ENCODE measurements at regions not wholly inside any gene's neighbourhood (a gene's known extent, or its start where the extent isn't known, plus 50 kb on each side); places are given as distances from the start of the nearest gene placed in this dataset.

GRCh38 chr4:174135530-174135929 lies 147.9 kb downstream of the FBXO8 start:
- H3K27me3 ChIP-seq: no peaks in the 10 kb centered on the region
- TF ChIP-seq CTCF (IDR thresholded peaks at IDR 0.05) (no peak), POLR2A (IDR thresholded peaks at IDR 0.05) (no peak)
- intact Hi-C loops (cut with DNase I): no loop called here
- no peak for DNase-seq
- H3K4me3 ChIP-seq: no peak overlapping the region
- H3K36me3 ChIP-seq (replicated peaks in 1 of 2): no peaks in the 10 kb centered on the region
- 33 to 56% (median 40%) methylated on average over 1 of the region's 1 CpG for WGBS, 4 donors
- H3K9me3 ChIP-seq (replicated peaks in 1 of 3): no peaks in the 10 kb centered on the region
- H3K27ac ChIP-seq: peak overlapping the region in 1 of 5 donors; percentile 43
- no peaks in the 10 kb centered on the region for H3K4me1 ChIP-seq (replicated peaks in 1 of 2)

GRCh38 chr4:174134361-174134760 lies 149.1 kb downstream of the FBXO8 start:
- H3K36me3 ChIP-seq (replicated peaks in 1 of 2): no peaks in the 10 kb centered on the region
- no peak overlapping the region for H3K4me3 ChIP-seq
- DNase-seq: no peak
- no peak overlapping the region for H3K27ac ChIP-seq
- no peaks in the 10 kb centered on the region for H3K9me3 ChIP-seq (replicated peaks in 1 of 3)
- 87 to 98% (median 92%) methylated on average over 2 of the region's 2 CpGs for WGBS, 4 donors
- TF ChIP-seq CTCF (IDR thresholded peaks at IDR 0.05) (no peak), POLR2A (IDR thresholded peaks at IDR 0.05) (no peak)
- no peaks in the 10 kb centered on the region for H3K4me1 ChIP-seq (replicated peaks in 1 of 2)
- no peaks in the 10 kb centered on the region for H3K27me3 ChIP-seq
- intact Hi-C loops (cut with DNase I): no loop called here

- Histone ChIP-seq H3K4me1 (replicated peaks in 1 of 2) (no peaks in the 10 kb centered on the region), H3K36me3 (replicated peaks in 1 of 2) (no peaks in the 10 kb centered on the region), H3K9me3 (replicated peaks in 1 of 3) (no peaks in the 10 kb centered on the region), H3K4me3 (no peak overlapping the region), H3K27me3 (no peaks in the 10 kb centered on the region), H3K27ac (no peak overlapping the region)
- intact Hi-C loops (cut with DNase I): no loop called here
- WGBS, 4 donors: 30 to 36% (median 33%) methylated on average over 1 of the region's 1 CpG
- no peak for TF ChIP-seq CTCF (IDR thresholded peaks at IDR 0.05)
- no peak for TF ChIP-seq POLR2A (IDR thresholded peaks at IDR 0.05)
- no peak for DNase-seq
These were observed 149.9 kb downstream of the FBXO8 start for GRCh38 chr4:174133551-174133950.

- DNase-seq: no peak
- TF ChIP-seq POLR2A (IDR thresholded peaks at IDR 0.05) (no peak), CTCF (IDR thresholded peaks at IDR 0.05) (no peak)
- intact Hi-C loops (cut with DNase I): no loop called here
These were observed 151.6 kb downstream of the FBXO8 start for GRCh38 chr4:174131901-174132300.

More at GRCh38 chr4:174131901-174132300, 151.6 kb downstream of the FBXO8 start:
- H3K4me1 ChIP-seq (replicated peaks in 1 of 2): no peaks in the 10 kb centered on the region
- H3K27ac ChIP-seq: no peak overlapping the region
- H3K4me3 ChIP-seq: no peak overlapping the region
- no peaks in the 10 kb centered on the region for H3K36me3 ChIP-seq (replicated peaks in 1 of 2)
- H3K9me3 ChIP-seq (replicated peaks in 1 of 3): no peaks in the 10 kb centered on the region
- no peaks in the 10 kb centered on the region for H3K27me3 ChIP-seq
